K562 (cell line): ENCODE measurements at regions not wholly inside any gene's neighbourhood (a gene's known extent, or its start where the extent isn't known, plus 50 kb on each side); places are given as distances from the start of the nearest gene placed in this dataset.

Source experiments
- ATAC-seq: fragments of 200-7000 bp; cut with Tn5 transposase; 3 replicates; pipeline ENCODE4 v1.9.1; 2020; ENCODE audit warnings: moderate library complexity
- BruUV-seq: library from RNA; stranded (reverse); fragments of 400-500 nt; replicated peaks from 2 replicates; lab custom pipeline; 2021; lab: Mats Ljungman, UMichigan
- CTCF ChIA-PET: fragments of 300-600 bp; formaldehyde crosslinking; extraction: SDS; loops from one replicate; lab custom pipeline; 2021; ENCODE audit warnings: low intra/inter-chr PET ratio; lab: Yijun Ruan, JAX
- POLR2A ChIA-PET: fragments of 300-600, 350-650 bp; sonication (Branson Sonifier 250); formaldehyde crosslinking; extraction: SDS; loops from one replicate; lab custom pipeline; 2021; ENCODE audit warnings: antibody characterized with exemption, inconsistent platforms; lab: Yijun Ruan, JAX
- DNase-seq, 4 experiments: peaks; one replicate each; pipeline versions ENCODE4 v3.0.0 to v3.0.0-alpha.2; 2011 to 2018; ENCODE audit warnings: low spot score in 3 of 4, mixed read lengths in 3 of 4; ENCODE audit errors: extremely low read depth in 1 of 4
- FAIRE-seq: peaks from 2 replicates; lab custom pipeline; 2011; peaks lifted over from hg19 to GRCh38; lab: Jason Lieb, UNC
- H2AFZ ChIP-seq: 2 replicates; pipeline ENCODE4 v1.6.0; 2011; ENCODE audit warnings: low read depth, low read length, control low read depth, inconsistent platforms
- H3K27ac ChIP-seq: fragments of 200-600 bp; 3 replicates; pipeline ENCODE4 v1.8.0; 2011; ENCODE audit warnings: low read depth, mild to moderate bottlenecking, control low read depth, inconsistent platforms, low read length, moderate library complexity, mixed read lengths; ENCODE audit errors: extremely low read depth
- H3K27me3 ChIP-seq, 2 experiments: fragments of 300-600 bp in 1 of 2; 2 replicates in 1 of 2; 3 replicates in 1 of 2; pipeline versions ENCODE4 v1.6.0 to v1.8.0; 2011; ENCODE audit warnings: inconsistent platforms in 2 of 2, low read length in 2 of 2, mild to moderate bottlenecking in 1 of 2, mixed read lengths in 1 of 2, moderate library complexity in 1 of 2; ENCODE audit not compliant: control insufficient read depth in 2 of 2, insufficient read depth in 2 of 2
- H3K36me3 ChIP-seq: fragments of 300-600 bp; 3 replicates; pipeline ENCODE4 v1.8.0; 2011; ENCODE audit warnings: mild to moderate bottlenecking, low read length, inconsistent platforms; ENCODE audit not compliant: control insufficient read depth, insufficient read depth
- H3K4me1 ChIP-seq, 2 experiments: fragments of 200-600 bp in 1 of 2; replicated peaks in 1 of 2; 2 replicates in 1 of 2; 3 replicates in 1 of 2; pipeline versions ENCODE4 v1.5.1 to v1.8.0; 2011; ENCODE audit warnings: inconsistent platforms in 2 of 2, low read length in 2 of 2, mild to moderate bottlenecking in 1 of 2, mixed read lengths in 1 of 2, moderate library complexity in 1 of 2; ENCODE audit not compliant: control insufficient read depth in 2 of 2, insufficient read depth in 2 of 2
- H3K4me2 ChIP-seq: 2 replicates; pipeline ENCODE4 v1.6.1; 2011; ENCODE audit warnings: low read length, control low read depth, inconsistent platforms, mixed read lengths; ENCODE audit not compliant: insufficient read depth
- H3K4me3 ChIP-seq: fragments of 200-600 bp; sonication (generic), shearing (Covaris generic); 2 replicates; pipeline ENCODE4 v1.5.1; 2016; ENCODE audit warnings: control low read depth, inconsistent platforms
- H3K79me2 ChIP-seq: fragments of 200-600 bp; 3 replicates; pipeline ENCODE4 v1.8.0; 2011; ENCODE audit warnings: low read length, inconsistent platforms; ENCODE audit not compliant: control insufficient read depth, insufficient read depth
- H3K9ac ChIP-seq, 2 experiments: 2 replicates each; pipeline versions ENCODE4 v1.6.0 to v1.6.1; 2011; ENCODE audit warnings: low read depth in 2 of 2, low read length in 2 of 2, control low read depth in 1 of 2, inconsistent platforms in 1 of 2, mild to moderate bottlenecking in 1 of 2, mixed read lengths in 1 of 2; ENCODE audit not compliant: insufficient read depth in 1 of 2
- H3K9me1 ChIP-seq: one replicate; pipeline ENCODE4 v1.6.0; 2011; ENCODE audit warnings: inconsistent platforms, mild to moderate bottlenecking, low read length, moderate library complexity; ENCODE audit not compliant: control insufficient read depth, insufficient read depth
- H3K9me3 ChIP-seq: replicated peaks from 2 replicates; pipeline ENCODE4 v1.5.1; 2011; ENCODE audit warnings: low read depth, low read length, inconsistent platforms; ENCODE audit not compliant: control insufficient read depth, insufficient read depth
- H4K20me1 ChIP-seq: replicated peaks from 2 replicates; pipeline ENCODE4 v1.6.1; 2011; ENCODE audit warnings: low read length, inconsistent platforms, mixed read lengths; ENCODE audit not compliant: control insufficient read depth, insufficient read depth
- HMG20A ChIP-seq: fragments of 450-650 bp; formaldehyde crosslinking; conservative IDR thresholded peaks from 2 replicates; pipeline ENCODE4 v1.4.0; 2020; ENCODE audit warnings: mild to moderate bottlenecking, mixed read lengths
- ZBTB8A ChIP-seq: fragments of 450-650 bp; IDR thresholded peaks from 2 replicates; pipeline ENCODE4 v1.6.1; 2018; ENCODE audit warnings: mild to moderate bottlenecking, moderate library complexity; ENCODE audit not compliant: partially characterized antibody
- ZNF24 ChIP-seq: fragments of 450-650 bp; IDR thresholded peaks from 2 replicates; pipeline ENCODE4 v1.6.1; 2016
- WGBS: fragments of 100-300 bp; shearing (Covaris generic); methylation state at CpG from one replicate; pipeline ENCODE4 v1.1.6; 2016; ENCODE audit warnings: low coverage, mixed read lengths; ENCODE audit not compliant: insufficient coverage; ENCODE audit errors: missing lambda C conversion rate; 5-methylcytosine and 5-hydroxymethylcytosine counted together
- in situ Hi-C: fragments of 300-500 bp; cut with MboI; formaldehyde crosslinking; loops from 4 replicates; pipeline ENCODE4 v1.15.0; 2018; ENCODE audit warnings: inconsistent platforms, mixed read lengths
- intact Hi-C: fragments of 100-400 bp; cut with micrococcal nuclease; formaldehyde crosslinking; loops from 2 replicates; pipeline ENCODE4 v1.14.2; 2022
- TF ChIP-seq, protein P1 (sequence below): fragments of 450-650 bp; formaldehyde crosslinking; IDR thresholded peaks from 2 replicates; pipeline ENCODE4 v1.4.0; 2020; ENCODE audit warnings: mild to moderate bottlenecking, moderate library complexity
- TF ChIP-seq, protein P2 (sequence below): sonication (generic); formaldehyde crosslinking; IDR thresholded peaks from 2 replicates; pipeline ENCODE4 v1.8.0; 2022; ENCODE audit warnings: mild to moderate bottlenecking, low read depth, missing genetic modification reagents

DNA sequence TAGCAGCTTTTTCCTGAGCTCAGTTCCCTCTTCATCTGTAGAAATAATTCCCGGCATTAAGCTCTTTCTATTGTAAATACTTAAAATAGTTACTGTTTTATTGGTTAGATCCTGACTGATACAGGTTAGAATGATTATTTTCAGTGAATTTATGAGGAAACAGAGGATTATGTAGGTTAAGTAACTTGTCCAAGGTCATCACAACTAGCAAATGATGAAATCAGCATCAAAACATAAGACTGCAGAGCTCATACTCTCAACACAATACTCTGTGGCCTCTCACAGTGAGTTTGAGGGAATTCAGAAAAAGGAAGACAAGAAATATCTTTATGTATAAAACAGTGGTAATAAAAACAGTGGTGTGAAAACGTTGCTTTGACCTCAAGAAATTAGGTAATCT, 113.2 kb upstream of the DLX2 start:
- BruUV-seq = no TSS peak
- Histone ChIP-seq H2AFZ (no peak overlapping the region), H3K4me3 (no peak overlapping the region), H3K9me1 (no peaks in the 10 kb centered on the region), H3K36me3 (no peaks in the 10 kb centered on the region), H3K27me3 (peaks cover 35 to 37% of the 10 kb centered on the region in 2 experiments; a peak in 4 of 5 replicates), H3K4me2 (no peak overlapping the region), H3K9ac (no peak overlapping the region), H4K20me1 (no peaks in the 10 kb centered on the region), H3K9me3 (no peaks in the 10 kb centered on the region), H3K79me2 (no peaks in the 10 kb centered on the region), H3K27ac (no peak overlapping the region)
- ATAC-seq = no peak
- TF ChIP-seq, protein P1, sequence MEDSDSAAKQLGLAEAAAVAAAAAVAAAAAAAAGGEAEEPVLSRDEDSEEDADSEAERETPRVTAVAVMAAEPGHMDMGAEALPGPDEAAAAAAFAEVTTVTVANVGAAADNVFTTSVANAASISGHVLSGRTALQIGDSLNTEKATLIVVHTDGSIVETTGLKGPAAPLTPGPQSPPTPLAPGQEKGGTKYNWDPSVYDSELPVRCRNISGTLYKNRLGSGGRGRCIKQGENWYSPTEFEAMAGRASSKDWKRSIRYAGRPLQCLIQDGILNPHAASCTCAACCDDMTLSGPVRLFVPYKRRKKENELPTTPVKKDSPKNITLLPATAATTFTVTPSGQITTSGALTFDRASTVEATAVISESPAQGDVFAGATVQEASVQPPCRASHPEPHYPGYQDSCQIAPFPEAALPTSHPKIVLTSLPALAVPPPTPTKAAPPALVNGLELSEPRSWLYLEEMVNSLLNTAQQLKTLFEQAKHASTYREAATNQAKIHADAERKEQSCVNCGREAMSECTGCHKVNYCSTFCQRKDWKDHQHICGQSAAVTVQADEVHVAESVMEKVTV (CRISPR knock-in tag) = no peak
- TF ChIP-seq HMG20A (CRISPR knock-in tag) (no peak), ZNF24 (no peak), ZBTB8A (no peak)
- TF ChIP-seq, protein P2, sequence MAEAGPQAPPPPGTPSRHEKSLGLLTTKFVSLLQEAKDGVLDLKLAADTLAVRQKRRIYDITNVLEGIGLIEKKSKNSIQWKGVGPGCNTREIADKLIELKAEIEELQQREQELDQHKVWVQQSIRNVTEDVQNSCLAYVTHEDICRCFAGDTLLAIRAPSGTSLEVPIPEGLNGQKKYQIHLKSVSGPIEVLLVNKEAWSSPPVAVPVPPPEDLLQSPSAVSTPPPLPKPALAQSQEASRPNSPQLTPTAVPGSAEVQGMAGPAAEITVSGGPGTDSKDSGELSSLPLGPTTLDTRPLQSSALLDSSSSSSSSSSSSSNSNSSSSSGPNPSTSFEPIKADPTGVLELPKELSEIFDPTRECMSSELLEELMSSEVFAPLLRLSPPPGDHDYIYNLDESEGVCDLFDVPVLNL = no peak
- TF ChIP-seq, all 486 proteins: peak for 0
- in situ Hi-C loops = no loop called here
- ChIA-PET CTCF (no interaction called here), POLR2A (no interaction called here)
- DNase-seq (no peak), FAIRE-seq (no peak)
- whole genome bisulfite sequencing = 0% methylated on average over 2 of the region's 2 CpGs
- H3K4me1 ChIP-seq = no peaks in the 10 kb centered on the region
- intact Hi-C loops = no loop called here
